ENCODE measurements at regions not wholly inside any gene's neighbourhood (a gene's known extent, or its start where the extent isn't known, plus 50 kb on each side); places are given as distances from the start of the nearest gene placed in this dataset.

DNA sequence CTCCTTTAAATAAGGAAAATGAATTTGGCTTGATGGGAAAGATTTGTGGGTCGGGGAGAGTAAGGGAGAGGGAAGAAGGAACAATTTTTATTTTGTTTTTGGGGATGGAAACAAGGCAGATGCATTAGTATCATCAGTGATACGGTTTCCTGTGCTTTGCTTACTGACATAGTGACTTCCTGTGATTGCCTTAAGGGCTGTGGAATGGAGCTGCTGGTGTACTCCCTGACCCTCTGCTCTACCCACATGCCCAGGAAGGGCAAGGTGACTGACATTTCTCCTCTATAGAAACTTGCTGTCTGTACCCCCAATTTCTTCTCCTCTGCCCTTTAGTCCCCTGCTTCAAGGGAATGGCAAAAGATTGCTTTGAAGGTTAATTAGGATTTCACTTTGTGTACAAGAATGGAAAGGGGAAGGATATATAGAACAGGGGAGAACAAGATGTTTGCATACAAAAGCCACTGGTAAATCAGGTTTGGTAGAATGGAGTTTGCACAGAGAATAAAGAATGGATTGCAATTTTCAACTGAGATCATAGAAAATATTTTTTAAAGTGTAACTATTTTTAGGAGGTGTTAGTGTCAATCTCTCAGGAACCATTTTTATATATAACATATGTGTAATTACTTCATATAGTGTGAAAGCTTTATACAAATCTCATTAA, 129.0 kb upstream of the AGR3 start:
- ATAC-seq (ENCODE audit: poor library complexity) (no peak), DNase-seq (peak in 4 of 14 experiments; percentile 5 to 46 (median 20))
- Mint-ChIP-seq H3K27me3 (no peaks in the 10 kb centered on the region), H3K36me3 (ENCODE audit: low read depth) (no peaks in the 10 kb centered on the region), H3K27ac (no peak overlapping the region), H3K4me3 (no peak overlapping the region), H3K9me3 (no peaks in the 10 kb centered on the region), H3K4me1 (ENCODE audit: low read depth) (peaks cover 22% of the 10 kb centered on the region)
- Histone ChIP-seq H3K27ac (ENCODE audit: low read depth in 1 of 2, low read length in 2 of 2) (no peak overlapping the region), H3K36me3 (ENCODE audit: insufficient read depth, low read length) (no peaks in the 10 kb centered on the region), H3K9me3 (ENCODE audit: control insufficient read depth in 1 of 2, insufficient read depth in 1 of 2, low read length in 2 of 2) (no peaks in the 10 kb centered on the region), H3K4me1 (ENCODE audit: insufficient read depth, low read length) (no peaks in the 10 kb centered on the region), H3K27me3 (ENCODE audit: control insufficient read depth in 1 of 2, insufficient read depth in 2 of 2, low read length in 2 of 2) (no peaks in the 10 kb centered on the region), H3K4me3 (ENCODE audit: low read length) (no peak overlapping the region)
- intact Hi-C loops (cut with DNase I, micrococcal nuclease): no loop called here
- ChIA-PET POLR2A (no interaction called here), CTCF (interaction anchor here (0.5 kb wide), 1 partner anchor 28 kb away, joined by 3 read pairs; no protein-coding TSS in a partner anchor)
- TF ChIP-seq, protein P1, sequence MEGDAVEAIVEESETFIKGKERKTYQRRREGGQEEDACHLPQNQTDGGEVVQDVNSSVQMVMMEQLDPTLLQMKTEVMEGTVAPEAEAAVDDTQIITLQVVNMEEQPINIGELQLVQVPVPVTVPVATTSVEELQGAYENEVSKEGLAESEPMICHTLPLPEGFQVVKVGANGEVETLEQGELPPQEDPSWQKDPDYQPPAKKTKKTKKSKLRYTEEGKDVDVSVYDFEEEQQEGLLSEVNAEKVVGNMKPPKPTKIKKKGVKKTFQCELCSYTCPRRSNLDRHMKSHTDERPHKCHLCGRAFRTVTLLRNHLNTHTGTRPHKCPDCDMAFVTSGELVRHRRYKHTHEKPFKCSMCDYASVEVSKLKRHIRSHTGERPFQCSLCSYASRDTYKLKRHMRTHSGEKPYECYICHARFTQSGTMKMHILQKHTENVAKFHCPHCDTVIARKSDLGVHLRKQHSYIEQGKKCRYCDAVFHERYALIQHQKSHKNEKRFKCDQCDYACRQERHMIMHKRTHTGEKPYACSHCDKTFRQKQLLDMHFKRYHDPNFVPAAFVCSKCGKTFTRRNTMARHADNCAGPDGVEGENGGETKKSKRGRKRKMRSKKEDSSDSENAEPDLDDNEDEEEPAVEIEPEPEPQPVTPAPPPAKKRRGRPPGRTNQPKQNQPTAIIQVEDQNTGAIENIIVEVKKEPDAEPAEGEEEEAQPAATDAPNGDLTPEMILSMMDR (IDR thresholded peaks at IDR 0.05): no peak

DNA sequence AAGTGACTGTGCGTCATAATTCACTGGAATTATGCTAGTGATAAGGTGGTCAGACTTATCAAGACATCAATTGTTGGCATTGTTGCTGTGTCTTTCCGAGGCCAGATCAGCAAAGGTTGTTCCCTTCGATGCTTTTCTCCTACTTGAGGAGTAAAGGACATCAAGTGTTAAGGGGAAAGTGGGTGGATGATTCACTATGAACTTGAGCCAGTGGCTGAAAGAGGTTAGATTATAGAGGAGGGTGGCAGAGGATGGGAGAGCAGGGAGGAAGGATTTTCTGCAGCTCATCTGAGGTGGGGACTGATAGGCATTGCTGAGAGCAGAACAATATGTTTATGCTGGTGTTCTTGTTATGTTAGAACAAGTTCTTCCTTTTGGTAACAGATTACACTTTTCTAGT, 131.4 kb upstream of the AGR3 start:
- Histone ChIP-seq H3K27me3 (ENCODE audit: control insufficient read depth in 1 of 2, insufficient read depth in 2 of 2, low read length in 2 of 2) (no peaks in the 10 kb centered on the region), H3K4me3 (ENCODE audit: low read length) (no peak overlapping the region), H3K36me3 (ENCODE audit: insufficient read depth, low read length) (no peaks in the 10 kb centered on the region), H3K9me3 (ENCODE audit: control insufficient read depth in 1 of 2, insufficient read depth in 1 of 2, low read length in 2 of 2) (no peaks in the 10 kb centered on the region), H3K4me1 (ENCODE audit: insufficient read depth, low read length) (no peaks in the 10 kb centered on the region), H3K27ac (ENCODE audit: low read depth in 1 of 2, low read length in 2 of 2) (no peak overlapping the region)
- H3K4me3 Mint-ChIP-seq: no peak overlapping the region
- no peak overlapping the region for H3K27ac Mint-ChIP-seq
- POLR2A ChIA-PET: no interaction called here
- DNase-seq (no peak), ATAC-seq (ENCODE audit: poor library complexity) (no peak)
- CTCF ChIA-PET: no interaction called here
- peaks cover 22% of the 10 kb centered on the region for H3K4me1 Mint-ChIP-seq (ENCODE audit: low read depth)
- H3K36me3 Mint-ChIP-seq (ENCODE audit: low read depth): no peaks in the 10 kb centered on the region
- TF ChIP-seq, protein P1 (IDR thresholded peaks at IDR 0.05): no peak
- H3K27me3 Mint-ChIP-seq: no peaks in the 10 kb centered on the region
- intact Hi-C loops (cut with DNase I, micrococcal nuclease): no loop called here
- no peaks in the 10 kb centered on the region for H3K9me3 Mint-ChIP-seq

DNA sequence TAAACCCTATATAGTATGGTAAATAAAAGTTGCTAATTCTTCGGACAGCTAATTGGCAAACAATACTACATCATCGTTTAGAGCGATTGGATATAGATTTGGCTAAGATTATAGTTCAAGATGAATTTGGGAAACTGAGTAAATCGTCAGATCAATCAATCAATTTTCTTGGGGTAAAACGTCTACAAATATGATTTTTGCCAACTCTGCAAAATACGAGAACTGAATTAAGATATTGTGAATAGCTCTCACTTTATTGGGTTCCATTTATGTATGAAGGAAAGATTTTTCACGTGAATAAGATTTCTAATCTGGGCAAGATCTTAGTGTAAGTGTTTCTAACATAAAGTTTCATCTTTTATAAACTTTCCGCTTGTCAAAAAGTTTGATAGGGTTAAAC, 132.9 kb upstream of the AGR3 start:
- Histone ChIP-seq H3K4me1 (ENCODE audit: insufficient read depth, low read length) (no peaks in the 10 kb centered on the region), H3K27me3 (ENCODE audit: control insufficient read depth in 1 of 2, insufficient read depth in 2 of 2, low read length in 2 of 2) (no peaks in the 10 kb centered on the region), H3K9me3 (ENCODE audit: control insufficient read depth in 1 of 2, insufficient read depth in 1 of 2, low read length in 2 of 2) (no peaks in the 10 kb centered on the region), H3K36me3 (ENCODE audit: insufficient read depth, low read length) (no peaks in the 10 kb centered on the region), H3K27ac (ENCODE audit: low read depth in 1 of 2, low read length in 2 of 2) (no peak overlapping the region), H3K4me3 (ENCODE audit: low read length) (no peak overlapping the region)
- H3K4me3 Mint-ChIP-seq: no peak overlapping the region
- H3K4me1 Mint-ChIP-seq (ENCODE audit: low read depth): peaks cover 18% of the 10 kb centered on the region
- intact Hi-C loops (cut with DNase I, micrococcal nuclease): no loop called here
- H3K36me3 Mint-ChIP-seq (ENCODE audit: low read depth): no peaks in the 10 kb centered on the region
- POLR2A ChIA-PET: no interaction called here
- no peaks in the 10 kb centered on the region for H3K27me3 Mint-ChIP-seq
- H3K9me3 Mint-ChIP-seq: no peaks in the 10 kb centered on the region
- DNase-seq (no peak), ATAC-seq (ENCODE audit: poor library complexity) (no peak)
- H3K27ac Mint-ChIP-seq: no peak overlapping the region
- TF ChIP-seq, protein P1 (IDR thresholded peaks at IDR 0.05): no peak
- CTCF ChIA-PET: no interaction called here

All from CD4-positive, alpha-beta T cell (primary cell).